Hepatocyte (in vitro differentiated cells): ENCODE measurements at regions not wholly inside any gene's neighbourhood (a gene's known extent, or its start where the extent isn't known, plus 50 kb on each side); places are given as distances from the start of the nearest gene placed in this dataset.

Source experiments
- EZH2 ChIP-seq: fragments of 200-600 bp; sonication (generic); IDR thresholded peaks from 2 replicates; pipeline ENCODE4 v1.6.1; 2016; ENCODE audit warnings: antibody characterized with exemption, mild to moderate bottlenecking, borderline replicate concordance
- TF ChIP-seq, protein P1 (sequence below): fragments of 200-600 bp; sonication (generic); IDR thresholded peaks from 2 replicates; pipeline ENCODE4 v1.5.1; 2016; ENCODE audit warnings: antibody characterized with exemption, mild to moderate bottlenecking; ENCODE audit not compliant: poor library complexity

GRCh38 chr14:35213869-35214387, 78.3 kb upstream of the PSMA6 start:
- TF ChIP-seq, protein P1, sequence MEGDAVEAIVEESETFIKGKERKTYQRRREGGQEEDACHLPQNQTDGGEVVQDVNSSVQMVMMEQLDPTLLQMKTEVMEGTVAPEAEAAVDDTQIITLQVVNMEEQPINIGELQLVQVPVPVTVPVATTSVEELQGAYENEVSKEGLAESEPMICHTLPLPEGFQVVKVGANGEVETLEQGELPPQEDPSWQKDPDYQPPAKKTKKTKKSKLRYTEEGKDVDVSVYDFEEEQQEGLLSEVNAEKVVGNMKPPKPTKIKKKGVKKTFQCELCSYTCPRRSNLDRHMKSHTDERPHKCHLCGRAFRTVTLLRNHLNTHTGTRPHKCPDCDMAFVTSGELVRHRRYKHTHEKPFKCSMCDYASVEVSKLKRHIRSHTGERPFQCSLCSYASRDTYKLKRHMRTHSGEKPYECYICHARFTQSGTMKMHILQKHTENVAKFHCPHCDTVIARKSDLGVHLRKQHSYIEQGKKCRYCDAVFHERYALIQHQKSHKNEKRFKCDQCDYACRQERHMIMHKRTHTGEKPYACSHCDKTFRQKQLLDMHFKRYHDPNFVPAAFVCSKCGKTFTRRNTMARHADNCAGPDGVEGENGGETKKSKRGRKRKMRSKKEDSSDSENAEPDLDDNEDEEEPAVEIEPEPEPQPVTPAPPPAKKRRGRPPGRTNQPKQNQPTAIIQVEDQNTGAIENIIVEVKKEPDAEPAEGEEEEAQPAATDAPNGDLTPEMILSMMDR: no peak
- no peak for TF ChIP-seq EZH2
